ENCODE measurements at regions not wholly inside any gene's neighbourhood (a gene's known extent, or its start where the extent isn't known, plus 50 kb on each side); places are given as distances from the start of the nearest gene placed in this dataset.

DNA sequence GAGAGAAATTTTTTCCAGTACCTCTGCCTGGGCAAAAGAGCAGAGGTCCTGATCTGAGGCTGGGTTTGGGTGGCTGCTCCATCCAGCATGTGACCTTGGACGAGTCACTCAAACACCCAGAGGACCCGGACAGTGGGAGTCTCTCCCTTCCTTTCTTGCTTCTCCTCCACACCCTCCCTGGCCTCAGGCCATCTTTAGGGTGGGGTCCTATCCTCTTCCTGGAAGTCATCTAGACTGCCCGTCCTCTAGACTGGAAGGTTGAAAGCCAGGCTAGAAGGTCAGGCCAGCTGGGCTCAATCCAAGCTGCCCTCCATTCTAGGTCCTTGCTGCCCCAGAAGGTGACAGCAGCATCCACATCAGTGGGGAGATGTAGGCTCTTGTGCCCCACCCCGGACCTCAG is 599.5 kb downstream of the MATN1 start:
- 48 to 56% methylated on average over 4 of the region's 4 CpGs for WGBS, 2 donors

DNA sequence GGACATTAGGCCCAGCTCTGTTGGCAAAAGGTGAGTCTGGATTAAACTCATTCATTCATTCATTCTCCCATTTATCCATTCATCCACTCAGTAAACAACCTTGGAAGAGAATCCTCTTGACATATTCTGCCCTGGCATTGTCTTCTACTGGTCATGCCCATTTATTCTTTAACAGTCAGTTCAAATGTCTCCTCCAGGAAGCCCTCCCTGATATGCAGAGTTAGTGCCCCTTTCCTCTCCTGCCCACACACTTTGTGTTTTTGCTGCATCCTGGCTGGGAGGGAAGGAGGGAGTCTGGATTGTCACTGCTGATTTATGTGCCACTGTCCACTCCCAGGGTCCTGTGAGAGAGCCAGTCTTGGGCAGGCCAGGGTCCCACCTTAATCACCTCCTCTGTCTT is 600.3 kb downstream of the MATN1 start:
- H3K27ac ChIP-seq = no peak overlapping the region
- H3K4me1 ChIP-seq = no peaks in the 10 kb centered on the region
- DNase-seq (ENCODE audit: low spot score in 2 of 2) = no peak
- no peaks in the 10 kb centered on the region for H3K36me3 ChIP-seq
- no peak overlapping the region for H3K4me3 ChIP-seq
- H3K9me3 ChIP-seq = no peaks in the 10 kb centered on the region
- H3K27me3 ChIP-seq = no peaks in the 10 kb centered on the region
- TF ChIP-seq EP300 (IDR thresholded peaks at IDR 0.05) (no peak), POLR2A (IDR thresholded peaks at IDR 0.05) (no peak)
- TF ChIP-seq, protein P1, sequence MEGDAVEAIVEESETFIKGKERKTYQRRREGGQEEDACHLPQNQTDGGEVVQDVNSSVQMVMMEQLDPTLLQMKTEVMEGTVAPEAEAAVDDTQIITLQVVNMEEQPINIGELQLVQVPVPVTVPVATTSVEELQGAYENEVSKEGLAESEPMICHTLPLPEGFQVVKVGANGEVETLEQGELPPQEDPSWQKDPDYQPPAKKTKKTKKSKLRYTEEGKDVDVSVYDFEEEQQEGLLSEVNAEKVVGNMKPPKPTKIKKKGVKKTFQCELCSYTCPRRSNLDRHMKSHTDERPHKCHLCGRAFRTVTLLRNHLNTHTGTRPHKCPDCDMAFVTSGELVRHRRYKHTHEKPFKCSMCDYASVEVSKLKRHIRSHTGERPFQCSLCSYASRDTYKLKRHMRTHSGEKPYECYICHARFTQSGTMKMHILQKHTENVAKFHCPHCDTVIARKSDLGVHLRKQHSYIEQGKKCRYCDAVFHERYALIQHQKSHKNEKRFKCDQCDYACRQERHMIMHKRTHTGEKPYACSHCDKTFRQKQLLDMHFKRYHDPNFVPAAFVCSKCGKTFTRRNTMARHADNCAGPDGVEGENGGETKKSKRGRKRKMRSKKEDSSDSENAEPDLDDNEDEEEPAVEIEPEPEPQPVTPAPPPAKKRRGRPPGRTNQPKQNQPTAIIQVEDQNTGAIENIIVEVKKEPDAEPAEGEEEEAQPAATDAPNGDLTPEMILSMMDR (IDR thresholded peaks at IDR 0.05) = no peak

More for the DNA sequence above, 599.5 kb downstream of the MATN1 start:
- no peaks in the 10 kb centered on the region for H3K36me3 ChIP-seq
- no peak overlapping the region for H3K27ac ChIP-seq
- H3K9me3 ChIP-seq = no peaks in the 10 kb centered on the region
- TF ChIP-seq, protein P1 (IDR thresholded peaks at IDR 0.05) = no peak
- TF ChIP-seq POLR2A (IDR thresholded peaks at IDR 0.05) (no peak), EP300 (IDR thresholded peaks at IDR 0.05) (no peak)
- no peaks in the 10 kb centered on the region for H3K27me3 ChIP-seq
- H3K4me3 ChIP-seq = no peak overlapping the region
- H3K4me1 ChIP-seq = no peaks in the 10 kb centered on the region
- DNase-seq (ENCODE audit: low spot score in 2 of 2) = no peak

DNA sequence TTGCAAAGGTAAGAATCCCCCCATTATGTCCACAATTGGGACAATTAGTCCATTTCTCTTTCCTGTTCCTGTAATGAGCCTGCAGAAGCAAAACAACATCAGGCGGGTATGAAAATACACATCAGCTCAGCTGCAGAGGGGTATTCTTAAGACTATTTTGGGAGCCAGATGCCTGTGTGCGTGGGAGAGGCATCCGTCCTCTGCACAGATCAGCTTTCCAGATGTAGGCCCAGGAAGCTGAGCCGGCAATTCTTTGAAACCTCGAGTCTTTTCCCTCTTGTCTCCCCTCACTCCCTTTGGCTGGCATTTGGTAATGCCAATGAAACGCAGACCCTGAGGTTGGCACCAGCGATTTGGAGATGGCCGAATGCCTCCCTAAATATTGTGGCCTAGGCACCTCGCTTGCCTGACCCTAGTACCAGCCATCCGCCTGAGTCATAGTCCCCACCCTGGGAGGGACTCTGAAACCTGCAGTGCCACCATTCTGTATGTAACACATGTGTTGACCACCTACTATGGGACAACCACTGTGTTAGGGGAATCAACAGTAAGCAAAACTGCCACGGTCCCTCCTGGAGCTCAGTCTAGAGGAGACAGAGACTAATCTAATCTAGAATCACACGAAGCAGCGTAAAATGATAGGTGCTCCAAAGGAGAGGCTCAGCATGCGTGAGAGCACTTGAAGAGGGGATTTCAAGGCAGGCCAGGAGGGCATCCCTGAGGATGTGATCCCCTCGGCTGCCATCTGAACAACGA is 603.0 kb downstream of the MATN1 start:
- WGBS, 2 donors = 75 to 79% methylated on average over 16 of the region's 16 CpGs
- TF ChIP-seq EP300 (IDR thresholded peaks at IDR 0.05) (no peak), POLR2A (IDR thresholded peaks at IDR 0.05) (no peak)
- TF ChIP-seq, protein P1 (IDR thresholded peaks at IDR 0.05) = no peak
- no peak for DNase-seq (ENCODE audit: low spot score in 2 of 2)

DNA sequence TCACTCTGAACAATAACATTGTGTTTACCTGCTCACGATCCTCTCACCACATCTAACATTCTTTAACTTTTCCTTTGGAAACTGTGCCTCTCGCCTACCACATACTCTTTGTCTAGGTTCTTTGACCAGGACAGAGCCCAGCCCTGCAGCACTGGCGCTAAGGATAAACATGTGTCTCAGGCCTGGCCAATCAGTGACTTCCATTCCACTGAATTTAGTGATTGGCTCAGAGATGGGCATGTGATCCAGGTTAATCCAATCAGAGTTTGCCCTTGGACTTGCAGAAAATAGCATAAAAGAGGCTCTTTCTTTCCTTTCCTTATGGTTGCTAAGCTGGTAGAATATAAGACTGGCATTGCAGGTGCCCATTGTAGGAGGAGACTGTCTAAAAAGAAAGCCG is 605.7 kb downstream of the MATN1 start:
- Histone ChIP-seq H3K27ac (no peak overlapping the region), H3K9me3 (no peaks in the 10 kb centered on the region), H3K36me3 (no peaks in the 10 kb centered on the region), H3K4me1 (no peaks in the 10 kb centered on the region), H3K27me3 (peaks cover 0 to 5% of the 10 kb centered on the region in 2 donors), H3K4me3 (no peak overlapping the region)
- 88 to 94% methylated on average over 4 of the region's 4 CpGs for WGBS, 2 donors
- DNase-seq (ENCODE audit: low spot score in 2 of 2) = no peak
- TF ChIP-seq, protein P1 (IDR thresholded peaks at IDR 0.05) = no peak
- TF ChIP-seq POLR2A (IDR thresholded peaks at IDR 0.05) (no peak), EP300 (IDR thresholded peaks at IDR 0.05) (no peak)

More for the DNA sequence above, 603.0 kb downstream of the MATN1 start:
- Histone ChIP-seq H3K9me3 (no peaks in the 10 kb centered on the region), H3K4me1 (no peaks in the 10 kb centered on the region), H3K27me3 (no peaks in the 10 kb centered on the region), H3K36me3 (no peaks in the 10 kb centered on the region), H3K27ac (no peak overlapping the region), H3K4me3 (no peak overlapping the region)

DNA sequence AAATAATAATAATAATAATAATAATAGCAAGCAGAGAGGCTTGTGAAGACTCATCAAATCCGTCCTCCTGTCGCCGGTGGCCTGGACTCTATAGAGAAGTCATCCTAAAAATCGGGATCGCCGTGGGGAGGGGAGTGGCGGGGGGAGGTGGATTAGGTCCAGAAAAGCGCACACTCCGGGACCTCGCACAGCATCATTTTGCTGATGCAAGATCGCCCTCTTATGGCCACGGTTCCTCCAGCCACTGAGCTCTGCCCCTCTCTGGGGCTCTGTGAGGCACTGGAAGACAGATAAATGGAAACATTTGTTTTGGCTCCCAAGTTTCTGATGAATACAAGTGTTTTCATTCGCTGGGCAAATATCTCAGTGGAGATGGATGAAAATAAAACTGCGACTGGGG is 612.0 kb downstream of the MATN1 start:
- Histone ChIP-seq H3K4me3 (no peak overlapping the region), H3K27me3 (peaks cover 0 to 58% of the 10 kb centered on the region in 2 donors), H3K27ac (no peak overlapping the region), H3K9me3 (no peaks in the 10 kb centered on the region), H3K4me1 (no peaks in the 10 kb centered on the region), H3K36me3 (no peaks in the 10 kb centered on the region)
- TF ChIP-seq, protein P1 (IDR thresholded peaks at IDR 0.05) = peak in 4 of 5 experiments; percentile 18 to 23 (median 22)
- no peak for TF ChIP-seq EP300 (IDR thresholded peaks at IDR 0.05)
- DNase-seq (ENCODE audit: low spot score in 2 of 2) = peak in 1 of 2 donors; percentile 27
- 1 to 3% methylated on average over 14 of the region's 14 CpGs for WGBS, 2 donors
